HG02571 (cell line): ENCODE measurements at regions not wholly inside any gene's neighbourhood (a gene's known extent, or its start where the extent isn't known, plus 50 kb on each side); places are given as distances from the start of the nearest gene placed in this dataset.
"Not testable (repeated sequence)": the region's sequence is repeated elsewhere in the genome, so short reads cannot be mapped to it uniquely, and the experiment has no call there.

ENCODE experiments used
- ATAC-seq: cut with Tn5 transposase; IDR thresholded peaks from one replicate; pipeline ENCODE4 v1.9.1; 2021; ENCODE audit warnings: mild to moderate bottlenecking, moderate library complexity; ENCODE audit not compliant: unreplicated experiment

- no peak for ATAC-seq
Observed at GRCh38 chr5:10130881-10131280, 118.8 kb downstream of the ATPSCKMT start.

GRCh38 chr5:10126900-10127299 lies 122.8 kb downstream of the ATPSCKMT start:
- ATAC-seq, result no peak

GRCh38 chr5:10125116-10125515 lies 124.6 kb downstream of the ATPSCKMT start:
- no peak for ATAC-seq

- ATAC-seq, result no peak
Observed at GRCh38 chr5:10124287-10124686, 125.4 kb downstream of the ATPSCKMT start.

GRCh38 chr5:10123254-10123989 lies 126.3 kb downstream of the ATPSCKMT start:
- ATAC-seq, result no peak

- no peak for ATAC-seq
Observed at GRCh38 chr5:10122076-10122726, 127.5 kb downstream of the ATPSCKMT start.

- no peak for ATAC-seq
Observed at GRCh38 chr5:10120934-10121333, 128.8 kb downstream of the ATPSCKMT start.

GRCh38 chr5:10118150-10118549 lies 131.5 kb downstream of the ATPSCKMT start:
- no peak for ATAC-seq

- ATAC-seq, result no peak
Observed at GRCh38 chr5:10116594-10116993, 133.1 kb downstream of the ATPSCKMT start.

- ATAC-seq, result no peak
Observed at GRCh38 chr5:10115669-10116068, 134.0 kb downstream of the ATPSCKMT start.

GRCh38 chr5:10111571-10111970 lies 138.1 kb downstream of the ATPSCKMT start:
- ATAC-seq, result no peak

- no peak for ATAC-seq
Observed at GRCh38 chr5:10110228-10110627, 139.5 kb downstream of the ATPSCKMT start.

GRCh38 chr5:10109299-10109698 lies 140.4 kb downstream of the ATPSCKMT start:
- ATAC-seq, result no peak

GRCh38 chr5:10106806-10107205 lies 142.9 kb downstream of the ATPSCKMT start:
- no peak for ATAC-seq

- ATAC-seq, result no peak
Observed at GRCh38 chr5:10106285-10106684, 143.4 kb downstream of the ATPSCKMT start.

- no peak for ATAC-seq
Observed at GRCh38 chr5:10102706-10103497, 146.8 kb downstream of the ATPSCKMT start.

GRCh38 chr5:10102235-10102634 lies 147.5 kb downstream of the ATPSCKMT start:
- ATAC-seq, result not testable (repeated sequence)

- ATAC-seq, result no peak
Observed at GRCh38 chr5:10099548-10099947, 150.1 kb downstream of the ATPSCKMT start.

GRCh38 chr5:10091701-10092100 lies 158.0 kb downstream of the ATPSCKMT start:
- no peak for ATAC-seq

GRCh38 chr5:10090074-10090473 lies 159.6 kb downstream of the ATPSCKMT start:
- ATAC-seq, result no peak

- ATAC-seq, result no peak
Observed at GRCh38 chr5:10085185-10085584, 164.5 kb downstream of the ATPSCKMT start.

- no peak for ATAC-seq
Observed at GRCh38 chr5:10081584-10081983, 168.1 kb downstream of the ATPSCKMT start.
